HEK293 (cell line): ENCODE measurements at regions not wholly inside any gene's neighbourhood (a gene's known extent, or its start where the extent isn't known, plus 50 kb on each side); places are given as distances from the start of the nearest gene placed in this dataset.

ENCODE experiments used
- CTCF ChIA-PET: fragments of 350-600 bp; formaldehyde crosslinking; extraction: SDS; loops from one replicate; lab custom pipeline; 2021; ENCODE audit warnings: antibody characterized with exemption; lab: Yijun Ruan, JAX
- POLR2A ChIA-PET: fragments of 300-600 bp; formaldehyde crosslinking; extraction: SDS; loops from one replicate; lab custom pipeline; 2020; ENCODE audit warnings: antibody characterized with exemption, inconsistent platforms; lab: Yijun Ruan, JAX
- H3K27ac ChIP-seq: fragments of 200-500 bp; sonication (Bioruptor generic); 2 replicates; pipeline ENCODE4 v1.5.1; 2014; ENCODE audit warnings: low read depth, low read length, control low read depth, inconsistent platforms; ENCODE audit errors: extremely low read depth
- H3K36me3 ChIP-seq, 2 experiments: fragments of 200-500 bp in 1 of 2; sonication (Bioruptor generic) in 1 of 2; 1 replicate in 1 of 2; 2 replicates in 1 of 2; pipeline ENCODE4 v1.5.1; 2014 to 2017; ENCODE audit warnings: inconsistent platforms in 2 of 2, low read length in 2 of 2; ENCODE audit not compliant: control insufficient read depth in 2 of 2, insufficient read depth in 1 of 2
- H3K4me1 ChIP-seq: fragments of 200-500 bp; sonication (Bioruptor generic); 2 replicates; pipeline ENCODE4 v1.5.1; 2014; ENCODE audit warnings: mild to moderate bottlenecking, low read length, inconsistent platforms; ENCODE audit not compliant: control insufficient read depth, insufficient read depth
- H3K4me3 ChIP-seq: 2 replicates; pipeline ENCODE4 v1.5.1; 2011; ENCODE audit warnings: low read depth, mild to moderate bottlenecking, control low read depth, low read length, moderate library complexity
- H3K9me3 ChIP-seq: fragments of 200-500 bp; sonication (Bioruptor generic); 2 replicates; pipeline ENCODE4 v1.5.1; 2014; ENCODE audit warnings: low read depth, low read length, inconsistent platforms; ENCODE audit not compliant: control insufficient read depth, insufficient read depth
- GLIS1 ChIP-seq: fragments of 450-650 bp; formaldehyde crosslinking; IDR thresholded peaks from 2 replicates; pipeline ENCODE4 v1.5.1; 2016; ENCODE audit warnings: missing biosample characterization, missing genetic modification characterization
- HOXD13 ChIP-seq: sonication (generic); formaldehyde crosslinking; IDR thresholded peaks from 2 replicates; pipeline ENCODE4 v1.8.0; 2022; ENCODE audit warnings: missing genetic modification reagents, borderline replicate concordance
- KLF1 ChIP-seq: fragments of 450-650 bp; formaldehyde crosslinking; IDR thresholded peaks from 2 replicates; pipeline ENCODE4 v1.5.1; 2016; ENCODE audit warnings: missing biosample characterization, missing genetic modification characterization
- KLF8 ChIP-seq: fragments of 450-650 bp; formaldehyde crosslinking; IDR thresholded peaks from 2 replicates; pipeline ENCODE4 v1.5.1; 2016; ENCODE audit warnings: missing biosample characterization, missing genetic modification characterization
- OSR2 ChIP-seq: fragments of 450-650 bp; formaldehyde crosslinking; IDR thresholded peaks from 2 replicates; pipeline ENCODE4 v1.5.1; 2016; ENCODE audit warnings: missing biosample characterization, missing genetic modification characterization
- OVOL3 ChIP-seq: fragments of 450-650 bp; formaldehyde crosslinking; IDR thresholded peaks from 2 replicates; pipeline ENCODE4 v1.5.1; 2016; ENCODE audit warnings: missing biosample characterization, missing genetic modification characterization
- ZIC2 ChIP-seq: fragments of 450-650 bp; formaldehyde crosslinking; IDR thresholded peaks from 2 replicates; pipeline ENCODE4 v1.5.1; 2016; ENCODE audit warnings: missing biosample characterization, missing genetic modification characterization
- ZNF121 ChIP-seq: fragments of 450-650 bp; formaldehyde crosslinking; IDR thresholded peaks from 2 replicates; pipeline ENCODE4 v1.5.1; 2016; ENCODE audit warnings: missing biosample characterization, missing genetic modification characterization
- ZNF140 ChIP-seq: fragments of 450-650 bp; formaldehyde crosslinking; IDR thresholded peaks from 2 replicates; pipeline ENCODE4 v1.5.1; 2016; ENCODE audit warnings: missing biosample characterization, missing genetic modification characterization
- ZNF157 ChIP-seq: fragments of 450-650 bp; formaldehyde crosslinking; IDR thresholded peaks from 2 replicates; pipeline ENCODE4 v1.5.1; 2016; ENCODE audit warnings: missing biosample characterization, missing genetic modification characterization
- ZNF169 ChIP-seq: fragments of 450-650 bp; formaldehyde crosslinking; IDR thresholded peaks from 2 replicates; pipeline ENCODE4 v1.5.1; 2016; ENCODE audit warnings: missing biosample characterization, missing genetic modification characterization
- ZNF354C ChIP-seq: fragments of 450-650 bp; formaldehyde crosslinking; IDR thresholded peaks from 2 replicates; pipeline ENCODE4 v1.5.1; 2016; ENCODE audit warnings: missing biosample characterization, missing genetic modification characterization, low read depth, borderline replicate concordance
- ZNF394 ChIP-seq: fragments of 450-650 bp; formaldehyde crosslinking; IDR thresholded peaks from 2 replicates; pipeline ENCODE4 v1.5.1; 2016; ENCODE audit warnings: missing biosample characterization, missing genetic modification characterization, mild to moderate bottlenecking, moderate library complexity, borderline replicate concordance
- ZNF404 ChIP-seq: fragments of 450-650 bp; formaldehyde crosslinking; IDR thresholded peaks from 2 replicates; pipeline ENCODE4 v1.5.1; 2017; ENCODE audit warnings: missing biosample characterization, missing genetic modification characterization
- ZNF514 ChIP-seq: fragments of 450-650 bp; formaldehyde crosslinking; IDR thresholded peaks from 2 replicates; pipeline ENCODE4 v1.5.1; 2016; ENCODE audit warnings: missing biosample characterization, missing genetic modification characterization
- ZNF521 ChIP-seq: fragments of 450-650 bp; formaldehyde crosslinking; IDR thresholded peaks from 2 replicates; pipeline ENCODE4 v1.5.1; 2017; ENCODE audit warnings: missing biosample characterization, mild to moderate bottlenecking, missing genetic modification characterization
- ZNF549 ChIP-seq: fragments of 450-650 bp; IDR thresholded peaks from 2 replicates; pipeline ENCODE4 v1.5.1; 2018; ENCODE audit warnings: missing biosample characterization, missing genetic modification characterization, mild to moderate bottlenecking, inconsistent platforms, moderate library complexity
- ZNF560 ChIP-seq: fragments of 450-650 bp; formaldehyde crosslinking; IDR thresholded peaks from 2 replicates; pipeline ENCODE4 v1.5.1; 2017; ENCODE audit warnings: missing biosample characterization, missing genetic modification characterization, borderline replicate concordance
- ZNF600 ChIP-seq: fragments of 450-650 bp; formaldehyde crosslinking; IDR thresholded peaks from 2 replicates; pipeline ENCODE4 v1.5.1; 2016; ENCODE audit warnings: missing biosample characterization, missing genetic modification characterization
- ZNF660 ChIP-seq: fragments of 450-650 bp; IDR thresholded peaks from 2 replicates; pipeline ENCODE4 v1.5.1; 2018; ENCODE audit warnings: missing biosample characterization, mild to moderate bottlenecking, missing genetic modification characterization
- ZNF677 ChIP-seq: fragments of 450-650 bp; IDR thresholded peaks from 2 replicates; pipeline ENCODE4 v1.5.0; 2018; ENCODE audit warnings: missing biosample characterization, mild to moderate bottlenecking, missing genetic modification characterization, moderate library complexity
- ZNF843 ChIP-seq: fragments of 450-650 bp; formaldehyde crosslinking; IDR thresholded peaks from 2 replicates; pipeline ENCODE4 v1.5.1; 2016; ENCODE audit warnings: missing biosample characterization, missing genetic modification characterization
- TF ChIP-seq, protein P1 (sequence below): fragments of 450-650 bp; formaldehyde crosslinking; IDR thresholded peaks from 2 replicates; pipeline ENCODE4 v1.5.1; 2016; ENCODE audit warnings: missing biosample characterization, missing genetic modification characterization
- TF ChIP-seq, protein P2 (sequence below): fragments of 450-650 bp; formaldehyde crosslinking; IDR thresholded peaks from 2 replicates; pipeline ENCODE4 v1.5.1; 2017; ENCODE audit warnings: missing biosample characterization, missing genetic modification characterization
- TF ChIP-seq, protein P3 (sequence below): fragments of 450-650 bp; formaldehyde crosslinking; IDR thresholded peaks from 2 replicates; pipeline ENCODE4 v1.5.1; 2016; ENCODE audit warnings: missing biosample characterization, missing genetic modification characterization, borderline replicate concordance

DNA sequence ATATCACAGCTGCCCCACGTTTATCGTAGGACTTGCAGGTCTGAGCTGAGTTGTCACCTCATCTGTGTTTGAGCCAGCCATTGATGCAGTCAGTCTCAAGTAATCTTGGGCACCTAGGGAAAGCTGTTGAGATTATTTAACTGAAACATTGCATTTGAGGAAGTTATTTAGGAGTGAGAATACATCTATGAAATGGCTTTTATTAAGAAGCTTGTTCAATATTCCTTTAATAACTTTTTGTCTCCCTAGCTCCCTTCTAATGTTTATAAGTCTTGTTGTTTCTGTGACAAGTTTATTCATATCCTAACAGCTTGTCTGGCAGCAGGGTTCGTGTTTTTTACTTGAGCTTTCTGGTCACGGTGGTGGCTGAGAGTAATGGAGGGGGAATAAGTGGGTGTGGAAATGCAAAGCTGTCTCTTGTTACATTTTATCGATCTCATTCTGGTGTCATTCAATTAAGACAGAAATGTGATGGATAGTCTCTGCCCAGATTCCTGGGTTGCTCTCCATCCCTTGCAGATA is 555.9 kb downstream of the USP25 start (continued):
- TF ChIP-seq ZNF354C (tag by site-specific recombination), result no peak
- TF ChIP-seq ZIC2, result no peak

- ChIA-PET CTCF (interaction anchor here (2.1 kb wide), 1 partner anchor 43 kb away, joined by 7 read pairs; no protein-coding TSS in a partner anchor), POLR2A (no interaction called here)
- TF ChIP-seq GLIS1 (tag by site-specific recombination) (no peak), ZNF514 (tag by site-specific recombination) (no peak)
- TF ChIP-seq, protein P1, sequence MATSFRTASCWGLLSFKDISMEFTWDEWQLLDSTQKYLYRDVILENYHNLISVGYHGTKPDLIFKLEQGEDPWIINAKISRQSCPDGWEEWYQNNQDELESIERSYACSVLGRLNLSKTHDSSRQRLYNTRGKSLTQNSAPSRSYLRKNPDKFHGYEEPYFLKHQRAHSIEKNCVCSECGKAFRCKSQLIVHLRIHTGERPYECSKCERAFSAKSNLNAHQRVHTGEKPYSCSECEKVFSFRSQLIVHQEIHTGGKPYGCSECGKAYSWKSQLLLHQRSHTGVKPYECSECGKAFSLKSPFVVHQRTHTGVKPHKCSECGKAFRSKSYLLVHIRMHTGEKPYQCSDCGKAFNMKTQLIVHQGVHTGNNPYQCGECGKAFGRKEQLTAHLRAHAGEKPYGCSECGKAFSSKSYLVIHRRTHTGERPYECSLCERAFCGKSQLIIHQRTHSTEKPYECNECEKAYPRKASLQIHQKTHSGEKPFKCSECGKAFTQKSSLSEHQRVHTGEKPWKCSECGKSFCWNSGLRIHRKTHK, result no peak
- no peak overlapping the region for H3K4me3 ChIP-seq
- H3K4me1 ChIP-seq, result peaks cover 13% of the 10 kb centered on the region
- no peak overlapping the region for H3K27ac ChIP-seq
- H3K36me3 ChIP-seq, result no peaks in the 10 kb centered on the region
- no peaks in the 10 kb centered on the region for H3K9me3 ChIP-seq
Measured at GRCh38 chr21:16287046-16287445, 557.3 kb downstream of the USP25 start.

- ChIA-PET POLR2A (no interaction called here), CTCF (no interaction called here)
- peaks cover under 1% of the 10 kb centered on the region; the same call in 1 of the 2 replicates for H3K4me1 ChIP-seq
- no peak overlapping the region for H3K27ac ChIP-seq
- H3K4me3 ChIP-seq, result no peak overlapping the region
- H3K9me3 ChIP-seq, result no peaks in the 10 kb centered on the region
- H3K36me3 ChIP-seq, result no peaks in the 10 kb centered on the region
- TF ChIP-seq ZNF660 (tag by site-specific recombination), result no peak
- TF ChIP-seq ZNF600 (tag by site-specific recombination), result no peak
- TF ChIP-seq ZNF404 (tag by site-specific recombination), result no peak
- TF ChIP-seq, protein P2, sequence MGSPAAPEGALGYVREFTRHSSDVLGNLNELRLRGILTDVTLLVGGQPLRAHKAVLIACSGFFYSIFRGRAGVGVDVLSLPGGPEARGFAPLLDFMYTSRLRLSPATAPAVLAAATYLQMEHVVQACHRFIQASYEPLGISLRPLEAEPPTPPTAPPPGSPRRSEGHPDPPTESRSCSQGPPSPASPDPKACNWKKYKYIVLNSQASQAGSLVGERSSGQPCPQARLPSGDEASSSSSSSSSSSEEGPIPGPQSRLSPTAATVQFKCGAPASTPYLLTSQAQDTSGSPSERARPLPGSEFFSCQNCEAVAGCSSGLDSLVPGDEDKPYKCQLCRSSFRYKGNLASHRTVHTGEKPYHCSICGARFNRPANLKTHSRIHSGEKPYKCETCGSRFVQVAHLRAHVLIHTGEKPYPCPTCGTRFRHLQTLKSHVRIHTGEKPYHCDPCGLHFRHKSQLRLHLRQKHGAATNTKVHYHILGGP (tag by site-specific recombination), result no peak
- TF ChIP-seq ZNF677 (tag by site-specific recombination), result no peak
- TF ChIP-seq OSR2 (tag by site-specific recombination), result no peak
- TF ChIP-seq, protein P3, sequence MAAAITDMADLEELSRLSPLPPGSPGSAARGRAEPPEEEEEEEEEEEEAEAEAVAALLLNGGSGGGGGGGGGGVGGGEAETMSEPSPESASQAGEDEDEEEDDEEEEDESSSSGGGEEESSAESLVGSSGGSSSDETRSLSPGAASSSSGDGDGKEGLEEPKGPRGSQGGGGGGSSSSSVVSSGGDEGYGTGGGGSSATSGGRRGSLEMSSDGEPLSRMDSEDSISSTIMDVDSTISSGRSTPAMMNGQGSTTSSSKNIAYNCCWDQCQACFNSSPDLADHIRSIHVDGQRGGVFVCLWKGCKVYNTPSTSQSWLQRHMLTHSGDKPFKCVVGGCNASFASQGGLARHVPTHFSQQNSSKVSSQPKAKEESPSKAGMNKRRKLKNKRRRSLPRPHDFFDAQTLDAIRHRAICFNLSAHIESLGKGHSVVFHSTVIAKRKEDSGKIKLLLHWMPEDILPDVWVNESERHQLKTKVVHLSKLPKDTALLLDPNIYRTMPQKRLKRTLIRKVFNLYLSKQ (tag by site-specific recombination), result no peak
- no peak for TF ChIP-seq ZNF521 (tag by site-specific recombination)
- no peak for TF ChIP-seq HOXD13 (CRISPR knock-in tag)
- TF ChIP-seq ZNF560 (tag by site-specific recombination), result no peak
- no peak for TF ChIP-seq KLF1
- TF ChIP-seq ZNF394, result no peak
- no peak for TF ChIP-seq ZNF169
- TF ChIP-seq OVOL3 (tag by site-specific recombination), result no peak
- no peak for TF ChIP-seq ZNF843 (tag by site-specific recombination)
- TF ChIP-seq ZNF140 (tag by site-specific recombination), result no peak
- TF ChIP-seq KLF8, result no peak
- no peak for TF ChIP-seq ZNF157
- TF ChIP-seq ZNF121 (tag by site-specific recombination), result no peak
- no peak for TF ChIP-seq ZNF549 (tag by site-specific recombination)
- TF ChIP-seq, all 188 proteins: peak for 0
Measured at GRCh38 chr21:16291296-16291695, 561.5 kb downstream of the USP25 start.
